Calu3 (cell line): ENCODE measurements at regions not wholly inside any gene's neighbourhood (a gene's known extent, or its start where the extent isn't known, plus 50 kb on each side); places are given as distances from the start of the nearest gene placed in this dataset.

Experiments used
- BruUV-seq: library from RNA; stranded (reverse); fragments of 400-500 nt; replicated peaks from 2 replicates; lab custom pipeline; 2021; lab: Mats Ljungman, UMichigan
- CTCF ChIA-PET: fragments of 300-600 bp; sonication (Branson Sonifier 250); formaldehyde crosslinking; loops from one replicate; lab custom pipeline; 2022; ENCODE audit warnings: antibody characterized with exemption; lab: Charles Lee
- DNase-seq: peaks from one replicate; pipeline ENCODE4 v3.0.0; 2022
- H3K27ac Mint-ChIP-seq: one replicate; pipeline ENCODE4 v1.8.0; 2022; ENCODE audit warnings: mixed read lengths; ENCODE audit not compliant: unreplicated experiment
- H3K27me3 Mint-ChIP-seq: one replicate; pipeline ENCODE4 v1.8.0; 2022; ENCODE audit warnings: mixed read lengths; ENCODE audit not compliant: unreplicated experiment
- H3K36me3 Mint-ChIP-seq: one replicate; pipeline ENCODE4 v1.8.0; 2022; ENCODE audit warnings: mild to moderate bottlenecking, moderate library complexity, mixed read lengths; ENCODE audit not compliant: insufficient read depth, unreplicated experiment
- H3K4me1 Mint-ChIP-seq: one replicate; pipeline ENCODE4 v1.8.0; 2022; ENCODE audit warnings: mild to moderate bottlenecking, low read depth, mixed read lengths; ENCODE audit not compliant: unreplicated experiment
- H3K4me3 Mint-ChIP-seq: one replicate; pipeline ENCODE4 v1.8.0; 2022; ENCODE audit warnings: mild to moderate bottlenecking, low read depth, moderate library complexity, mixed read lengths; ENCODE audit not compliant: unreplicated experiment
- H3K9me3 Mint-ChIP-seq: one replicate; pipeline ENCODE4 v1.8.0; 2022; ENCODE audit warnings: low read depth, mixed read lengths; ENCODE audit not compliant: unreplicated experiment
- CTCF ChIP-seq: fragments of 200-600 bp; IDR thresholded peaks from one replicate; pipeline ENCODE4 v1.8.0; 2022; ENCODE audit warnings: antibody characterized with exemption; ENCODE audit not compliant: unreplicated experiment
- intact Hi-C: fragments of 100-400 bp; cut with micrococcal nuclease; formaldehyde crosslinking; loops from one replicate; pipeline ENCODE4 v1.10.0; 2022; ENCODE audit not compliant: unreplicated experiment

GRCh38 chr2:211086049-211086448, 529.6 kb downstream of the CPS1 start:
- H3K27ac Mint-ChIP-seq = peak overlapping the region; percentile 56
- no peak for DNase-seq
- intact Hi-C loops = loop anchor here (5.0 to 10.0 kb wide), 2 partner anchors 306 to 659 kb away; no protein-coding TSS in a partner anchor
- H3K9me3 Mint-ChIP-seq = no peaks in the 10 kb centered on the region
- H3K4me1 Mint-ChIP-seq = peaks cover 22% of the 10 kb centered on the region
- H3K27me3 Mint-ChIP-seq = no peaks in the 10 kb centered on the region
- H3K36me3 Mint-ChIP-seq = no peaks in the 10 kb centered on the region
- CTCF ChIA-PET = interaction anchor here (1.3 to 3.3 kb wide), 2 partner anchors 42 to 72 kb away, joined by 6 to 17 read pairs; no protein-coding TSS in a partner anchor
- no TSS peak for BruUV-seq
- H3K4me3 Mint-ChIP-seq = no peak overlapping the region
- TF ChIP-seq CTCF = no peak

- CTCF ChIA-PET = no interaction called here
- Mint-ChIP-seq H3K27me3 (no peaks in the 10 kb centered on the region), H3K4me3 (no peak overlapping the region), H3K36me3 (no peaks in the 10 kb centered on the region), H3K27ac (no peak overlapping the region), H3K9me3 (no peaks in the 10 kb centered on the region), H3K4me1 (peaks cover 25% of the 10 kb centered on the region)
- no TSS peak for BruUV-seq
- no peak for TF ChIP-seq CTCF
- intact Hi-C loops = loop anchor here (5.0 to 10.0 kb wide), 2 partner anchors 303 to 656 kb away; no protein-coding TSS in a partner anchor
- DNase-seq = no peak
Measured at GRCh38 chr2:211089127-211089526, 532.7 kb downstream of the CPS1 start.

- no peaks in the 10 kb centered on the region for H3K36me3 Mint-ChIP-seq
- BruUV-seq = no TSS peak
- CTCF ChIA-PET = interaction anchor here (0.6 kb wide), 1 partner anchor 155 kb away, joined by 7 read pairs; no protein-coding TSS in a partner anchor
- H3K27ac Mint-ChIP-seq = no peak overlapping the region
- intact Hi-C loops = no loop called here
- TF ChIP-seq CTCF = peak; percentile 47
- H3K27me3 Mint-ChIP-seq = no peaks in the 10 kb centered on the region
- peaks cover 8% of the 10 kb centered on the region for H3K9me3 Mint-ChIP-seq
- no peak for DNase-seq
- peaks cover 7% of the 10 kb centered on the region for H3K4me1 Mint-ChIP-seq
- no peak overlapping the region for H3K4me3 Mint-ChIP-seq
Measured at GRCh38 chr2:211093743-211094303, 537.4 kb downstream of the CPS1 start.

GRCh38 chr2:211103989-211104388, 547.6 kb downstream of the CPS1 start:
- peak; percentile 6 for DNase-seq
- H3K4me1 Mint-ChIP-seq = peaks cover 21% of the 10 kb centered on the region

More at GRCh38 chr2:211103989-211104388, 547.6 kb downstream of the CPS1 start:
- Mint-ChIP-seq H3K27ac (no peak overlapping the region), H3K36me3 (no peaks in the 10 kb centered on the region), H3K27me3 (no peaks in the 10 kb centered on the region), H3K9me3 (peaks cover 3% of the 10 kb centered on the region), H3K4me3 (no peak overlapping the region)
- intact Hi-C loops = no loop called here
- no peak for TF ChIP-seq CTCF
- BruUV-seq = no TSS peak
- CTCF ChIA-PET = interaction anchor here (0.6 kb wide), 1 partner anchor 466 kb away, joined by 5 read pairs; no protein-coding TSS in a partner anchor
